DOHH2 (cell line): ENCODE measurements at regions not wholly inside any gene's neighbourhood (a gene's known extent, or its start where the extent isn't known, plus 50 kb on each side); places are given as distances from the start of the nearest gene placed in this dataset.

Experiments used
- H3F3A ChIP-seq: fragments of 200-600 bp; sonication (generic), shearing (Covaris generic); 2 replicates; pipeline ENCODE4 v1.6.0; 2016; ENCODE audit warnings: antibody characterized with exemption, mild to moderate bottlenecking; ENCODE audit not compliant: control insufficient read depth, insufficient read depth
- H3K27ac ChIP-seq: fragments of 200-600 bp; sonication (generic); 2 replicates; pipeline ENCODE4 v1.5.1; 2014; ENCODE audit warnings: low read depth, mild to moderate bottlenecking, low read length, moderate library complexity
- H3K27me3 ChIP-seq: fragments of 200-600 bp; sonication (generic); 2 replicates; pipeline ENCODE4 v1.6.1; 2014; ENCODE audit warnings: mild to moderate bottlenecking, low read length, mixed read lengths; ENCODE audit not compliant: control insufficient read depth
- H3K36me3 ChIP-seq: fragments of 200-600 bp; sonication (generic); 2 replicates; pipeline ENCODE4 v1.6.1; 2014; ENCODE audit warnings: mild to moderate bottlenecking, low read length, moderate library complexity, mixed read lengths; ENCODE audit not compliant: control insufficient read depth
- H3K4me1 ChIP-seq: fragments of 200-600 bp; sonication (generic); 2 replicates; pipeline ENCODE4 v1.6.1; 2014; ENCODE audit warnings: mild to moderate bottlenecking, low read length, mixed read lengths; ENCODE audit not compliant: control insufficient read depth
- H3K4me2 ChIP-seq: fragments of 200-600 bp; sonication (generic); 2 replicates; pipeline ENCODE4 v1.6.0; 2014; ENCODE audit warnings: mild to moderate bottlenecking, low read length, moderate library complexity
- H3K4me3 ChIP-seq: fragments of 200-600 bp; sonication (generic); 2 replicates; pipeline ENCODE4 v1.5.1; 2014; ENCODE audit warnings: mild to moderate bottlenecking, low read length, mixed read lengths
- H3K79me2 ChIP-seq: fragments of 200-600 bp; sonication (generic); 2 replicates; pipeline ENCODE4 v1.6.1; 2014; ENCODE audit warnings: mild to moderate bottlenecking, low read length, mixed read lengths; ENCODE audit not compliant: control insufficient read depth
- H3K9me2 ChIP-seq: fragments of 200-600 bp; sonication (generic); replicated peaks from 2 replicates; pipeline ENCODE4 v1.6.1; 2014; ENCODE audit warnings: mild to moderate bottlenecking, low read length, mixed read lengths; ENCODE audit not compliant: control insufficient read depth
- H3K9me3 ChIP-seq: fragments of 200-600 bp; sonication (generic); 2 replicates; pipeline ENCODE4 v1.6.1; 2014; ENCODE audit warnings: antibody characterized with exemption, low read length, mixed read lengths; ENCODE audit not compliant: control insufficient read depth, insufficient read depth
- H4K20me1 ChIP-seq: fragments of 200-600 bp; sonication (generic); 2 replicates; pipeline ENCODE4 v1.6.0; 2014; ENCODE audit warnings: low read depth, mild to moderate bottlenecking, antibody characterized with exemption, low read length, moderate library complexity; ENCODE audit not compliant: control insufficient read depth, insufficient read depth
- EZH2phosphoT487 ChIP-seq: fragments of 200-600 bp; sonication (generic); IDR thresholded peaks from 2 replicates; pipeline ENCODE4 v1.6.1; 2017; ENCODE audit warnings: borderline replicate concordance, mild to moderate bottlenecking, antibody characterized with exemption, low read length, moderate library complexity, mixed read lengths
- TF ChIP-seq, protein P1 (sequence below): fragments of 200-600 bp; sonication (generic); IDR thresholded peaks from one replicate; pipeline ENCODE4 v1.5.1; 2014; ENCODE audit warnings: antibody characterized with exemption, mild to moderate bottlenecking, low read depth, low read length; ENCODE audit not compliant: poor library complexity, severe bottlenecking

DNA sequence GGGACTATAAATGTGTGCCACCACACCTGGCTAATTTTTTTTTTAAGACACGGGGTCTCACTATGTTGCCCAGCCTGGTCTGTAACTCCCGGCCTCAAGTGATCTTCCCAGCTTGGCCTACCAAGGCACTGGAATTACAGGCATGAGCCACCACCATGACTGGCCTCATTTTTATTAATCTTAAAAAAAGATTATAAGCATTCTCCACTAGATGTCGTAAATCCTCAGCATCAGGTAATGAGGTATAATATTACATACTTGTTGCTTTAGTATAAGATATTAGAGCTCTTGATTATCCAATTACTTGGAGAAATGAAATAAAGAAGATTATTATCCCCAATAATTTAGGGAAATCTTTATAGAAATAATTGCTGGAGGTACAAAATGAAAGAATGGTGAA, 78.2 kb upstream of the HTR1A start:
- H3K36me3 ChIP-seq: no peaks in the 10 kb centered on the region
- no peak overlapping the region for H3K4me3 ChIP-seq
- H3K79me2 ChIP-seq: no peaks in the 10 kb centered on the region
- no peak overlapping the region for H3K4me2 ChIP-seq
- H3F3A ChIP-seq: no peaks in the 10 kb centered on the region
- peaks cover 10% of the 10 kb centered on the region for H3K9me3 ChIP-seq
- H3K27ac ChIP-seq: no peak overlapping the region
- H4K20me1 ChIP-seq: no peaks in the 10 kb centered on the region
- no peaks in the 10 kb centered on the region for H3K9me2 ChIP-seq
- no peaks in the 10 kb centered on the region for H3K4me1 ChIP-seq
- TF ChIP-seq, protein P1, sequence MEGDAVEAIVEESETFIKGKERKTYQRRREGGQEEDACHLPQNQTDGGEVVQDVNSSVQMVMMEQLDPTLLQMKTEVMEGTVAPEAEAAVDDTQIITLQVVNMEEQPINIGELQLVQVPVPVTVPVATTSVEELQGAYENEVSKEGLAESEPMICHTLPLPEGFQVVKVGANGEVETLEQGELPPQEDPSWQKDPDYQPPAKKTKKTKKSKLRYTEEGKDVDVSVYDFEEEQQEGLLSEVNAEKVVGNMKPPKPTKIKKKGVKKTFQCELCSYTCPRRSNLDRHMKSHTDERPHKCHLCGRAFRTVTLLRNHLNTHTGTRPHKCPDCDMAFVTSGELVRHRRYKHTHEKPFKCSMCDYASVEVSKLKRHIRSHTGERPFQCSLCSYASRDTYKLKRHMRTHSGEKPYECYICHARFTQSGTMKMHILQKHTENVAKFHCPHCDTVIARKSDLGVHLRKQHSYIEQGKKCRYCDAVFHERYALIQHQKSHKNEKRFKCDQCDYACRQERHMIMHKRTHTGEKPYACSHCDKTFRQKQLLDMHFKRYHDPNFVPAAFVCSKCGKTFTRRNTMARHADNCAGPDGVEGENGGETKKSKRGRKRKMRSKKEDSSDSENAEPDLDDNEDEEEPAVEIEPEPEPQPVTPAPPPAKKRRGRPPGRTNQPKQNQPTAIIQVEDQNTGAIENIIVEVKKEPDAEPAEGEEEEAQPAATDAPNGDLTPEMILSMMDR: no peak
- TF ChIP-seq EZH2phosphoT487: no peak
- H3K27me3 ChIP-seq: no peaks in the 10 kb centered on the region

DNA sequence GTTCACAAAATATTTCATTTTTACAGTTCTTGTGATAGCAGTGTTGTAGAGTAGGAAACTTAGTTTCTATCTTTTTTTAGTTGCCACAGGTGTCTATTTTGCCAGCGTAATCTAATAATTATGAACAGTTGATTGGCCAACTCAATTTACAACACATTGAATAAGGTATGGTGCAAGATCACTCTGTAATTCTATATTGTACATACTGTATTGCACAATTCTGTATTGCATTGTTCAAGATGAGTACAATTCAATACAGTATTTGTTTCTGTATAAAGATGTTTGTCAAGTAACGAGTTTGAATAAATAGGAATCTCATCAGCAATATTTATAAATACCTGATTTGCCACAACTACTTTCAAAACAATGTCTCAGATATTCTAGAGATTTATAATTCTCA, 64.2 kb upstream of the HTR1A start:
- no peaks in the 10 kb centered on the region for H3K9me3 ChIP-seq
- H3K9me2 ChIP-seq: no peaks in the 10 kb centered on the region
- no peaks in the 10 kb centered on the region for H3K27me3 ChIP-seq
- H4K20me1 ChIP-seq: no peaks in the 10 kb centered on the region
- H3K36me3 ChIP-seq: no peaks in the 10 kb centered on the region
- no peaks in the 10 kb centered on the region for H3F3A ChIP-seq
- H3K4me3 ChIP-seq: no peak overlapping the region
- TF ChIP-seq, protein P1: no peak
- no peak for TF ChIP-seq EZH2phosphoT487
- H3K4me2 ChIP-seq: no peak overlapping the region
- H3K4me1 ChIP-seq: no peaks in the 10 kb centered on the region
- no peaks in the 10 kb centered on the region for H3K79me2 ChIP-seq
- no peak overlapping the region for H3K27ac ChIP-seq

DNA sequence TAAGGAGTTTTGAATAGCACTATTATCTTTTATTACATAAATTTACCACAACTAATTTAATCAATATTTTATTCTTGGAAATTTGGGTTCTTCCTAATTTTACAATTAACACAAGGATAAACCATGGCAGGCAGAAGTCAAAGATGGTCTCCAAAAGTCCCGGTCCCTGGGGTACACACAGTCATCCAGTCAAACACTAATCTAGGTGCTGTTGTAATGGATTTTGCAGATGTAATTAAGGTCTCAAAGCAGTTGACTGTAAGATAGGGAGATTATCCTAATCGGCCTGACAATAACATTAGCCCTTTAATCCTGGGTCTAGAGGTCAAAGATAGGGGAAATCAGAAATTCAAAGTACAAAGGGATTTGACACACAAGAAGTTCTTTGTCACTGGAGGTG, 57.5 kb upstream of the HTR1A start:
- Histone ChIP-seq H3K9me3 (no peaks in the 10 kb centered on the region), H3K9me2 (no peaks in the 10 kb centered on the region), H4K20me1 (no peaks in the 10 kb centered on the region), H3K4me3 (no peak overlapping the region), H3K4me2 (no peak overlapping the region), H3K27ac (no peak overlapping the region), H3K79me2 (no peaks in the 10 kb centered on the region), H3K36me3 (no peaks in the 10 kb centered on the region), H3K4me1 (no peaks in the 10 kb centered on the region), H3K27me3 (no peaks in the 10 kb centered on the region), H3F3A (no peaks in the 10 kb centered on the region)
- no peak for TF ChIP-seq EZH2phosphoT487
- TF ChIP-seq, protein P1: no peak

DNA sequence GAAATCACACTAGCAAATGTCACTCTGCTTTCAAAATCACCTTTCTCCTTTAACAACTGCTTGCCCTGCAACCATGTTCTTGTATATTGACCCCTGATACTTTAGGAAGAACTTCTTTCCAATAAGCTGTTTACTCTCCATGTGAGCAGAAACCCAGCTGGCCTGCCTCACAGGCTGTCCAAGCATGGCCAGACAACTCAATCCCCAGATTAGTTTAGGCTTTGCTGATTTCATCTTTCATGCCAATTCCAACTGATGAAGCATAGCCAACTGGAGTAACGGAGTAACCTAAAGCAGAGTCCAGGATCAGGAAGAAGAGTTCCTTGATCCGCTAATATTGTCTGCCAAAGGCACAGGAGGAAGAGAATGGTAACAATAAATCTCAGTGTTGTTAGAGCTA, 56.7 kb upstream of the HTR1A start:
- Histone ChIP-seq H3K9me2 (no peaks in the 10 kb centered on the region), H3K4me3 (no peak overlapping the region), H3K4me1 (no peaks in the 10 kb centered on the region), H3K27ac (no peak overlapping the region), H3F3A (no peaks in the 10 kb centered on the region), H3K9me3 (no peaks in the 10 kb centered on the region), H3K27me3 (no peaks in the 10 kb centered on the region), H4K20me1 (no peaks in the 10 kb centered on the region), H3K79me2 (no peaks in the 10 kb centered on the region), H3K36me3 (no peaks in the 10 kb centered on the region), H3K4me2 (no peak overlapping the region)
- TF ChIP-seq, protein P1: no peak
- no peak for TF ChIP-seq EZH2phosphoT487
